Upper lobe of right lung (tissue), 1 donor: ENCODE measurements at regions not wholly inside any gene's neighbourhood (a gene's known extent, or its start where the extent isn't known, plus 50 kb on each side); places are given as distances from the start of the nearest gene placed in this dataset.
A peak's percentile ranks its signal among the peaks of the same experiment; 100 is the strongest.
"Not testable (repeated sequence)": the region's sequence is repeated elsewhere in the genome, so short reads cannot be mapped to it uniquely, and the experiment has no call there.

ENCODE experiments used
- ATAC-seq: fragments of 200-7000 bp; cut with Tn5 transposase; one replicate; pipeline ENCODE4 v1.9.1; 2020; ENCODE audit warnings: mild to moderate bottlenecking, moderate library complexity
- DNase-seq: peaks from one replicate; pipeline ENCODE4 v3.0.0-alpha.2; 2020
- H3K27ac ChIP-seq: fragments of 200-600 bp; one replicate; pipeline ENCODE4 v1.8.0; 2022
- H3K27me3 ChIP-seq: fragments of 200-600 bp; one replicate; pipeline ENCODE4 v1.8.0; 2022; ENCODE audit warnings: mild to moderate bottlenecking
- H3K36me3 ChIP-seq: fragments of 200-600 bp; one replicate; pipeline ENCODE4 v1.8.0; 2022
- H3K4me1 ChIP-seq: fragments of 200-600 bp; one replicate; pipeline ENCODE4 v1.8.0; 2022
- H3K4me3 ChIP-seq: fragments of 200-600 bp; one replicate; pipeline ENCODE4 v1.8.0; 2022; ENCODE audit warnings: mild to moderate bottlenecking
- H3K9me3 ChIP-seq: fragments of 200-600 bp; one replicate; pipeline ENCODE4 v1.8.0; 2022
- CTCF ChIP-seq: fragments of 200-600 bp; IDR thresholded peaks from one replicate; pipeline ENCODE4 v1.8.0; 2022; ENCODE audit warnings: antibody characterized with exemption
- intact Hi-C: fragments of 100-400 bp; cut with DNase I; formaldehyde crosslinking; loops from one replicate; pipeline ENCODE4 v1.11.0; 2022
- donor health status: DM: no; HTN: yes; CAD: no; lungs with severe emphysema.

- H3K27ac ChIP-seq = no peak overlapping the region
- no peak for ATAC-seq
- no peaks in the 10 kb centered on the region for H3K27me3 ChIP-seq
- no peaks in the 10 kb centered on the region for H3K9me3 ChIP-seq
- intact Hi-C loops = no loop called here
- no peaks in the 10 kb centered on the region for H3K36me3 ChIP-seq
- DNase-seq = no peak
- H3K4me3 ChIP-seq = no peak overlapping the region
- no peaks in the 10 kb centered on the region for H3K4me1 ChIP-seq
- no peak for TF ChIP-seq CTCF
Observed at GRCh38 chr2:40700231-40700954, 248.5 kb upstream of the SLC8A1 start.

GRCh38 chr2:40712197-40712894, 260.5 kb upstream of the SLC8A1 start:
- H3K27me3 ChIP-seq, H3K9me3 ChIP-seq, H3K4me1 ChIP-seq, DNase-seq, H3K36me3 ChIP-seq, ATAC-seq, H3K27ac ChIP-seq, intact Hi-C loops, H3K4me3 ChIP-seq: not testable (repeated sequence)

GRCh38 chr2:40716879-40717278, 265.0 kb upstream of the SLC8A1 start:
- ATAC-seq (no peak), DNase-seq (no peak)
- H3K4me1 ChIP-seq = no peaks in the 10 kb centered on the region

GRCh38 chr2:40719414-40719813, 267.5 kb upstream of the SLC8A1 start:
- no peak overlapping the region for H3K4me3 ChIP-seq
- H3K27me3 ChIP-seq = no peaks in the 10 kb centered on the region
- no peaks in the 10 kb centered on the region for H3K9me3 ChIP-seq
- no peak for TF ChIP-seq CTCF
- no peak for ATAC-seq
- H3K36me3 ChIP-seq = no peaks in the 10 kb centered on the region
- DNase-seq = no peak
- intact Hi-C loops = no loop called here
- no peak overlapping the region for H3K27ac ChIP-seq
- no peaks in the 10 kb centered on the region for H3K4me1 ChIP-seq

More at GRCh38 chr2:40716879-40717278, 265.0 kb upstream of the SLC8A1 start:
- no peak overlapping the region for H3K27ac ChIP-seq
- intact Hi-C loops = no loop called here
- no peaks in the 10 kb centered on the region for H3K27me3 ChIP-seq
- H3K36me3 ChIP-seq = no peaks in the 10 kb centered on the region
- H3K9me3 ChIP-seq = no peaks in the 10 kb centered on the region
- no peak overlapping the region for H3K4me3 ChIP-seq
- no peak for TF ChIP-seq CTCF

GRCh38 chr2:40721595-40721994, 269.7 kb upstream of the SLC8A1 start:
- no peaks in the 10 kb centered on the region for H3K36me3 ChIP-seq
- no peak for DNase-seq

More at GRCh38 chr2:40721595-40721994, 269.7 kb upstream of the SLC8A1 start:
- ATAC-seq = peak; percentile 16
- intact Hi-C loops = no loop called here
- TF ChIP-seq CTCF = no peak
- no peaks in the 10 kb centered on the region for H3K4me1 ChIP-seq
- no peak overlapping the region for H3K4me3 ChIP-seq
- no peaks in the 10 kb centered on the region for H3K9me3 ChIP-seq
- H3K27me3 ChIP-seq = no peaks in the 10 kb centered on the region
- H3K27ac ChIP-seq = no peak overlapping the region
